ENCODE measurements at regions not wholly inside any gene's neighbourhood (a gene's known extent, or its start where the extent isn't known, plus 50 kb on each side); places are given as distances from the start of the nearest gene placed in this dataset.
"Not testable (repeated sequence)": the region's sequence is repeated elsewhere in the genome, so short reads cannot be mapped to it uniquely, and the experiment has no call there.

DNA sequence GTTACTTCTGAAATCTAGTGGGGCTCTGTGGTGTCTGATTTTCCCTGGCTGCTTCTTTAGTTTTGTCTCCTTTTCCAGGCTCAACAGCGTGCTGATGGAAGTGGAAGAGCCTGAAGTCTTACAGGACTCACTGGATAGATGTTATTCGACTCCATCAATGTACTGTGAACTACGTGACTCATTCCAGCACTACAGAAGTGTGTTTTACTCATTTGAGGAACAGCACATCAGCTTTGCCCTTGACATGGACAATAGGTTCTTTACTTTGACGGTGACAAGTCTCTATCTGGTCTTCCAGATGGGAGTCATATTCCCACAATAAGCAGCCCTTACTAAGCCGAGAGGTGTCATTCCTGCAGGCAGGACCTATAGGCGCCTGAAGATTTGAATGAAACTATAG, 51.1 kb downstream of the NBPF8 start:
- not testable (repeated sequence) for DNase-seq

DNA sequence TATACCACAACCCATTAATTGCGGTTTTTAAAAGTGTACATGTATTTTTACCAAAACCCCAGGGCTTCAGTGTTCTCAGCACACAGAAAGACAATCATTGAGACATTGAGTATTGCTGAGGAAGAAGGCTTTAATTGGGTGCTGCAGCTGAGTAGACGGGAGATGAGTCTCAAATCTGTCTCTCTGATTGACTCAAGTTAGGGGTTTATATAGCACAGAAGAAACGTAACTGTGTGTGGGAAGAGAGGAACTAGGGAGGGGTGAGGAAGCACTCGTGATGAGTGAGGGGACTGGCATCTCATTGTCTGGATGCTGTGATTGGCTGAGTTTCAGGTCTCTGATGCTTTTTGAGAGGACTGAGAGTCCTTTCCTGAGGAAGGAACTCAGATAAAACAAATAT, 62.8 kb downstream of the NBPF8 start:
- not testable (repeated sequence) for DNase-seq

DNA sequence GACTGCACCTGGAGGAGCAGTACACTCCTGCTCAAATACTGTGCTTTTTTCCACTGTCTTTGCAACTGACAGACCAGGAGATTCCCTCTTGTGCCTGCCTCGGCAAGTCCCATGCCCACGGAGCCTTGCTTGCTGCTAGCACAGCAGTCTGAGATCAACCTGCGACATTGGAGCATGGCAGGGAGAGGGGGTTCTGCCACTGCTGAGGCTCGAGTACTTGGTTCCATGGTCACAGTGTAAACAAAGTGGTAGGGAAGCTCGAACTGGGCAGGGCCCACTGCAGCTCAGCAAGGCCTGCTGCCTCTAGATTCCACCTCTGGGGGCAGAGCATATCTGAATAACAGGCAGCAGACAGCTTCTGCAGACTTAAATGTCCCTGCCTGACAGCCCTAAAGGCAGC, 63.6 kb downstream of the NBPF8 start:
- not testable (repeated sequence) for DNase-seq

DNA sequence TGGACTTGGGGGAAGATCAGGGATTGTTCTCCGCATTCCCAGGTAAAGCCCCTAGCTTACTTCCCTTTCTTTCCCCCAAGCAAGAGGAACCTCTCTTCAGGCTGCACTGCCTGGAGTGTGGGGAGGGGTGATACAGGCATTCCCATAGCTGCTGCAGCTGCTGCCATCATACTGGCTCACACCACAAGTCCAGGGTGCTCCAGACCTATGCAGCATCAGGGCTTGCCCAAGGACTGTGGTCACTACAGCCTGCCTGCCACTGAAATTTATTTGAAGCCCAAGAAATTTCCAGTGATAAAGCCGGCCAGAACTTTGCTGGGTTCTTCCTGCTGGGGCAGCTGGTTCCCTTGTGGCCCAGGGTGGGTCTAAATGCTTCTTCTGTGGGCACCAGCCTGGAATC, 72.7 kb downstream of the NBPF8 start:
- DNase-seq, result not testable (repeated sequence)

DNA sequence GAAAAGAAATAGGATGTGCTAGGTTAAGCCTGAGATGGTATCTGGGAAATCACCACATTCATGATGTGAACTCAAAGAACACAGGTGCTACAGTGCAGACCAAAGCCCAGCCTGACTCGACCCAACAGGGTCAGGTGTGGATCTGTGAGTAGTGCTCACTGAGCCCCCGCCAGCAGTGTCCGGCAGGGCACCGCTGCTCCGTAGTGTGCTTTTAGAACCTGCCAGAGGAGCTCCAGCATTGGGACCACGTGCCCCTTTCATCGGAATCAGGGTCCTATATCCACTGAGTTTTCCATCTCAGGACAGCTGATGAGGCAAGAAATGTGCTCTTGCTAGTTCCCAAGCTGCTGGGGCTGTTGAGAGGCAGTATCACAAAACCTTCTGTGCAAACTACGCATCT, 74.4 kb downstream of the NBPF8 start:
- DNase-seq, result not testable (repeated sequence)

DNA sequence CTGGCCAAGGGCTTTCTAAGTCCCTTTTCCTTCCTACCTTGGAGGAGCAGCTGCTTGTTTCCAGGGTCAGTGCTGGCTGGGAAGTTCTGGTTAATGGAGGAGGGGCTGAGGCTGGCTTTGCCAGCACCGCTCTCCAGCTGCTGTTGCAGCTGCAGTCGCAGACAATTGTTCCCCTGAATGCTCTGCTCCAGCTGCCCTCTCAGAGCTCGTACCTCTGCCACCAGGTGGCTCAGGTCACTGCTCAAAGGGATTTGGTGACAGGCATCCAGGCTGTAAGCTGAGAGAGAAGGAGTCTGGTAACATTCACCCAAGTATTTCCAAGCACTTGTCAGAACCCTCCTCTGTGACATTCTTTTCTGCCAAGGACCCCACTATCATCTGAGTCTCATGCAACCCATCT, 82.3 kb downstream of the NBPF8 start:
- not testable (repeated sequence) for DNase-seq

DNA sequence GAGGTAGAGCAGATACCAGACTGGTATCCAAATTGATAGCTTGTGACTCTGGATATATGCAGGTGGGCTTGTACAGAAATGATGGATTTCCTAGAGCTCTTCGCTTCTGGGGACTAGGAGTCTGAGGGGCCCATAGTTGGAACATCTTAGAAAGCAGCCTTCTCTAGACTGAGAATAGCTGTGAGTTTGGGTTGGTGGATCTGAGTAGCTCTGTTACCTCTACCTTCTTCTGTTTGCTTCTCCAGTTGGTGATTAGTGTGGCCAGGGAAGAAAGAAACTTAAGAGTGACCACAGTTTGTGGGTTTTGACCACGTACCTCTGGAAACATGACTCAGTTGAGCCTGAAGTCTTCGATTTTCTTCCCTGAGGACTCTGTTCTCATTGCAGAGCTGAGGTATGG, 88.4 kb downstream of the NBPF8 start:
- not testable (repeated sequence) for DNase-seq

DNA sequence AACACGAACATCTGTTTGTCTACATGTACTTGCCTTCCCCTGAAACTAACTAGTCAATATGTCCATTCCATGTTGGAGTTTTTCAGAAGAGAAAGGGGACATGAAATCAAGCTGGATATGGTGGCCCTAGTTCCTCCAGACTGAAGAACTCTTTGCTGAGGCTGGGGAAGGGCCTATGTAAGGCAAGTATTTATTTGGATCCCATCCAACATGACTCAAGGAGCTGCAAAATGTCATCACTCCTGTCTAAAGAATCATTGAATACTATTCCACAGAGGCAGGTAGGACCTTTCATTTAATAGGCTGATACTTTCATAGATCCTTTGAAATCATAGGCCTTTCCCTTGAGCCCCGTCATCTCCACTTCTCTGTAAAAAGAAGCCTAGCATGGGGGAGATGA, 91.5 kb downstream of the NBPF8 start:
- not testable (repeated sequence) for DNase-seq

DNA sequence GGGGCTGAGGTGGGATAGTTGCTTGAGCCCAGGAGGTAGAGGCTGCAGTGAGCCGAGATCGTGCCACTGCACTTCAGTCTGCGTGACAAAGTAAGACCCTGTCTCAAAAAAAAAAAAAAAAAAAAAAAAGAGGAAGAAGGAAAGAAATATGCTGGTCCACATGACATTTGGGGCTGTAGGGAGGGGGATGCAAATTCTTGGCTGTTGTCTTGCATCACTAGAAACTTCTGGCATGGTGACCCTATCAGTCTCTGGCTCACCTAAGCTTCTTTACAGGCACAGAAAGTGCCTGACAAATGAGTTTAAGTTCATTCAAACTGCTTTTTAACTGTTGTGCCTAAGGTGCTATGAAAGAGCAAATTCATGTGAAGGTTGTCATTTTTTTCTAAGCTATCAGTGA, 93.5 kb downstream of the NBPF8 start:
- not testable (repeated sequence) for DNase-seq

DNA sequence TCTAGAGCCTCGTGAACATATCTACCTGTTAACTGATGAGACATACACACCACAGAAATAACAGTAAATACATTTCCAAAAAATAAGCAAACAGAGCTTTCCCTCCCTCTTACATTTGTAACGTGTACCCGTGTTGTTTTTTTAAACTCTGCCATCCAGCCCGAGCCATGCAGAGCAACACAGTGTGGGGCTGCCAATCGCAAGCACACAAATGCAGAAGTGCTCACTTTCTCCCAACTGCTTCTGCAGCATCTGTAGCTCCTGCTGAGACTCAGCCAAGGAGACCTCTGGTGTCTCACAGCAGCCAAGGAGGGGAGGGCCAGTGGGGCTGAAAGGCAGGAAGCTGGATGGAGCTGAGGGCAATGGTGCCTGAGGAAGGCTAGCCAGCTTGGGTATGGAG, 94.4 kb downstream of the NBPF8 start:
- not testable (repeated sequence) for DNase-seq

DNA sequence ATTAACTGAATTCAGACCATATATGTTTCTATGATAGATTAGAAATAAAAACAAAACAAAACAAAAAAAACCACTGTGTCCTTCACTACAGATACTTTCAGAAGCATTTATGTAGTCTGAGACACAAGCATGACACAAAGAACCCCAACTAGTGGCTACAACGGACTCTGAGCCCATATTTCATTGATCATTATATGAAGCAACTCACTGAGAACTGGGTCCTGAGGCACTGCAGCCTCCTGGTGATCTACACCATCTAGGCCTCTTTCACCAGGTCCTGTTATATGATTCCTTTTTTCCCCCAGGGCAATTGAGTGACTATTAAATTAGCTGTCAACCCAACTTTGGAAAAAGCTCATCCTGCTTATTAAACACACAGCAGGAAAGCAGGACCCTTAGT, 98.3 kb downstream of the NBPF8 start:
- not testable (repeated sequence) for DNase-seq

DNA sequence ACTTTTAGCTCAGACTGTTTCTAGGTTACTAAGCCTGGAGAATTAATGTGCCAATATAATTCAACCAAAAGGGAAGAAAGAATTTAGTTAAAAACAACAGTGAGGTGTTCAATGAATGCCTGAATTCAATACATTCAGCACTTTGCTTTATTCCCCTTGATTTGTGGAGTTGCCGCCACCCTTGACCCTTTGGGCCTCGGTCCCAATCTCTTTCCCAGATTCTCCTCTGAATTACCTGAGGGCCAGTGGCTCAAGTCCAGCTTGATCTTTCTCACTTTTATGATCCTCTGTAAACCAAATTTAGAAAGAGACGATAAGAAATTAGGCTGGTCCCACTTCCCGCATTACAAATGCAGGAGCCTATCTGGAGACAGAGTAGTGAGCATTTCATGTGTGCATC, 98.7 kb downstream of the NBPF8 start:
- DNase-seq, result not testable (repeated sequence)

DNA sequence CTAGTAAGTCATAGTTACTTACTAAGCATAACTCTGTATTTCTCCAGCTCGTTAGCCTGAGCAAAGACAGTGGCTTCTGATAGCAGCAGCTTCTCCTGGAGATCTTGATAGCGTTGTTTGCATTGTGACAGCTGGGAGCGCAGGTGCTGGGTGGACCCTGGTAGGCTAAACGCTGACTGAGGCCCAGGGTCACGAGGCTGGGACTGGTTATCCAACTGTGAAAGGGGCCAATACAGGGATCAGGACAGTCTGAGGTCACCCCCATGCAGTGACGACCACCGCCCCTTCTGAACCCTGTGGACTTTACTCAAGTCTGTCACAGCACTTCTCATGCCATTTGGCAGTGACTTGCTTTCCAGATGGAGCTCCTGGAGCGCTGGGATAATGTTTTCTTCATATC, 104.4 kb downstream of the NBPF8 start:
- DNase-seq, result not testable (repeated sequence)

DNA sequence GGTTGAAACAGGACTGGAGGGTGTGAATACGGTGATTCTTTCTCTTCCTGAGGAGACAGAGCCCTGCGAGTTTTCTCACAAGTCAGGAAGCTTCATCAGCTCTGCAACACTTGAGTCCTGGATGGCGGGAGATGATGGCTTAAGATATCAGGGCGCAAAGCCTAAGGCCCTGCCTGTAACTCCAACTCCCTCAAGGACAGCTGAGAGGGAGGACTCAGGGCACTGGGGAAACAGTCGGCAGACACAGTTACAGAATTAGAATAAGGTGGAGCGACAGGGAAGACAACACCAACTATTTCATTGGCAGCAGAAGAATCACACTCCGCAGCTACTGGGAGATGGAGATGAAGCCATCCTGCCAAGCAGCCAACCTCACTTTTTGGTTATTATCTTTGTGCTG, 109.6 kb downstream of the NBPF8 start:
- DNase-seq, result not testable (repeated sequence)

DNA sequence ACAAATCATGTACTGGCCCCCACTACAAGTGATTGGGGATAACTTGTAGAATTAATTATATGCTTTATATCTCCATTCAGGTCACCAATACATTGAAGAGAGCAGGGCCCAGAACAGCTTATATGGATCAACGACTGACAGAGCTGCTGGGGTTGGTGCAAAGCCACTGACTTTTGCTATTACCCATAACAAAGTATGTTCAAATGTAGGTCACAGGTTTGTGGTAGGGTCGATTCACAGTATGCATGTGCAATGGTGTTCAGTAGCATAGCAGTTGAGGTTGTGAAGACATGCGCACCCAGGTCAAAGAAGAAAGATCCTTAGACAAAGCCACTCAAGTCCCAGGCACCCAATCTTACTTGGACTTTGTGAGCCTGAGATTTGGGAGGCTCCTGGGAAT, 110.6 kb downstream of the NBPF8 start:
- DNase-seq, result not testable (repeated sequence)

DNA sequence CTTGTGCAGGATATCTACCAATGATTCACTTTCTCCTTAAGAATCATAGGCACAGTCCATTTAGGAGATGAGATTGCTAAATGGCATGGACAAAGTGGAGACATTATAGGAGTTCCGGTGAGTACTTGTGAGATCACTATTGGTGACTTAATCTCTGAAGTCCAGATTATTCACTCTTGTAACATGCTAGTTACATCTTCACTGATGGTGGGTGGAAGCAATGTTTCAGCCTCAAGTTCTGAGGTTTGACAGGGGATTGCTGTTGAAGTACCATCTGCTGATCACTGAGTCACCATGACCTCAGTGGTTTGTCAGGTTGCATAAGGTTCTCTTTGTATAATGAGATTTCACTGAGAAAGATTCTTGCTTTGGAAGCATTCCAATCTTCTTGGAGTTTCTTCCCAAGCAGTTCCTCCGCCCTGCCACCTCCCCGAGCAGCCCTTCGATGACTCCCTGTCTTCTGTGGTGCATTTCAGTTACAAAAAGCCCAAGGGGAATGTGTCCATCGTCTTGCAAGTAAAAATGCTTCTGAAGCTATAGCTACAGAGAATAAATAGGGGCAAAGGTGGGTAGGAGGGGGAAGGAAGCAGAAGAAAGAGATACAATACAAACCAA, 114.7 kb downstream of the NBPF8 start:
- DNase-seq, result not testable (repeated sequence)

DNA sequence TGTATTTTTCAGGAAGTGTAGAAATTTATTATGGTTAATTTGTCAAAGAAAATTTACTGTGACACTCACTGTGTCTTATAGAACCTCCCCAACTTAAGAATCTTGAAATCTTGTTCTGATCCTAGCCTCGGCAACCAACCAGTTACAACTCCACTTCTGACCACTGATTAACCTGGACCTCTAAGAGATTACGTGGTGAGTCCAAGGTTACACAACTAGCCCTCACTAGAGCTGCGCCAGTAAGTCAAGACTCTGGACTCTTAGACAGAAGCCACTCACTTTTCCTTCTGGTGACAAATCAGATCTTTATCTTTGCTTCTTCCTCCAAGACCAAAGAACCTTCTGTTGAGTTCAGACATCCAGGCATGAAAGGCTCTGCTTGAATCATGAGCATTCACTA, 116.6 kb downstream of the NBPF8 start:
- not testable (repeated sequence) for DNase-seq

DNA sequence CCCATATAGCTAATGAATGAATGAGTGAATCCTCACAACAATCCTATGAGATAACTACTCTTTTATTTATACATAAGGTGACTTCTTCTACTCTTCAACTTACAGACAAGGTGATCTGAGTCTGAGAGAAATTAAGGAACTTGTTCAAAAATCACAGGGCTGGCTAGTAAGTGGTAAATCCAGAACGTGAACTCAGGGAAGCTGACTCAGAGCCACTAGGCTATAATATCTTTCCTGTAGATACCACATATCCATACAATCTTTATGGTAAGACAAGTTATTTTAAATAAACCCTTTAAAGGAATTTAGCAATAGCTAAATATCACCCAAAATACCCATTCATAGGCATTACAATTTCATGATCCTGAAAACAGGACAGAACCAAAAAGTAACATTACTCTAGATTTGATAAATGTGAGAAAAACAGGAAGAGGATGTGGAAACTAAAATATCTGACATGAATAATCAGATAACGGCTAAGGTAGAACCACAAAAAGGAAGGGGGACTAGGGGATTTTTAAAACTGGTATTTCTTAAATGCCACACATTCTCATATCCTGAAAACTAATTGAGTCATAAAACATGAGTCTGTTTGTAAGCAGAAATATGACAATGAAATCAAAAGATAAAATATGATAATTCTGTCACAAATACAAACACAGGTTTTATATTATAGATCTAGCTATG, 119.7 kb downstream of the NBPF8 start:
- not testable (repeated sequence) for DNase-seq

DNA sequence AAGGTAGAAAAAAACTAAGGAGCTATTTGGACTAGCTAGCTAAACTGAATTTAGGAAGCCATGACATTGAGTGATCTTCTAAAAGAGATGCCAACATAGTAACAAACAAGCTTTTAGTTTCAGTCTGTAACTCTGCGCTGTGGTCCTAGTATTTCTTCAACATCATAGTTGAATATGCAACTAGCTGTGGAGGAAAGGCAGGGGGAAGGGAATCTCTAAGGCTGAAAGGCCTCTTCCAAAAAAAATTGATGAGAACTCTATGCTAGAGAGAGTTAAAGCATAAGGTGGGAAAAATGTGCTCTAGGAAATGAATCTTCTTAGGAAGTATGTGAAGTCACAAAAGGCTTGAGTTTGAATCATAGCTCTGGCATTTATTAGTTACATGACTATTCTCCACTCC, 120.2 kb downstream of the NBPF8 start:
- DNase-seq, result peak in 1 of 3 donors; percentile 43

DNA sequence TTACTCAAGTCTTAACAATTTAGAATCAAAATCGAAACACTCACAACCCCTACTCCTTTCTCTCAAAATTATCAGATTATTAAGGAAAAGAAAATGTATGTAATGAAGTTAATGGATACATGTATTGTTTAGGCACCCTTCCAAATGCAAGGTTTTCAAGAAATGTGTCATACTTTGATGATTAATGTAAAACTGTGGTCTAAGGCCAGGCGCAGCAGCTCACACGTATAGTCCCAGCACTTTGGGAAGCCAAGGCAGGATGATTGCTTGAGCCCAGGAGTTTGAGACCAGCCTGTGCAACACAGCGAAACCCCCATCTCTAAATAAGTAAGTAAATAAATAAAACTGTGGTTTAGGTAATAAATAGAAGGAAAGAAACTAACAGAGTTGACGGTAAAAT, 126.6 kb downstream of the NBPF8 start:
- DNase-seq, result not testable (repeated sequence)

DNA sequence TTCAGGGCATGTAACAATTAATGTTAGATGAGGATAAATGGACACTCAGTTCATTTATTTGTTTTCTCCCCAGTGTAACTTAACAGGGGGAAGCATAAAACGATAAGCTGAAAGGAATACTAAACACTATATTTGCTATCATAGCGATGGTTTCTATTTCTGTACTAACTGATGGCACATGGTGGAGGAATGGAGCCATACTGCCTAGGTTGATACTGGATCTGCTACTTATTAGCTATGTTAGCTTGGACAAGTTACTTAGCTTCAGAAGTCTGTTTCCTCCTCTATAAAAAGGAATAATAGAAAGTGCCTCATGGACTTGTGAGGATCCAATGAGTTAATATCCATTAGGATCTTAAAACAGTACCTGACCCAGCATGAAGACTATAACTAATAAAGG, 127.5 kb downstream of the NBPF8 start:
- DNase-seq, result not testable (repeated sequence)

DNA sequence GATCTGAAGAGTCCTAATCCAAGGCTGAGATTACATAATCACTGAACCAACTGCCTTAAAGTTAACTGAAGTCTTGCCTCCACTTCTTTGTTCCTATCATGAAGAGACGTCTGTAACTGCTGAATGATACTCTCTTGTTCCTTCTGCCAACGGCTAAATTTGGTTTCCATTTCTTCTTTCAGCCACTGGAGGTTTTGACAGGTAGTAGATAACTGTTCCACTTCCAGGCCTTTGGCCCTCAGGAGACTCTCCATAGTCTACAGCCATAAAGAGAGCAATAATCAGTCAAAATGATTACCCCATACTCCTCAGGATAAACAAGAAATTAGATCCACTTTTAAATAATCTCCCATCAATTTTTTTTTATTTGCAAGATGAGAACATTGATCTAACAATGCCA, 128.1 kb downstream of the NBPF8 start:
- DNase-seq, result not testable (repeated sequence)

DNA sequence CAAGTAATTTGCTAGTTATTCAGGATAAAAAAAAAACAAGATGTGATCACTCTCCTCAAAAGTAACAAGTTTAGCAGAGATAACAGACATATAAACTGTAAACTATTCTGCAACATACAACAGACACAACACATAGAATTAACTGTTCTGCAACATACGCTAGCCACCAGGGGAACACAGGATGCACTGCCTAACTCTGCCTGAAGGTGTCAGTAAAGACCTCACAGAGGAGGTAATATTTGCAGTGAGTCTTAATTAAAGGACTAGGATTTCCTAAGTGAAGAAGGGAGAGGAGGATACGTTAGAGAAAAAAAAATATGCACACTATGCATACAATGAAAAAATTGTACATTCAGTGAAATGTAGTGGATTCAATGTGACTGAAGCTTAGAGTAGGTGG, 129.6 kb downstream of the NBPF8 start:
- not testable (repeated sequence) for DNase-seq

DNA sequence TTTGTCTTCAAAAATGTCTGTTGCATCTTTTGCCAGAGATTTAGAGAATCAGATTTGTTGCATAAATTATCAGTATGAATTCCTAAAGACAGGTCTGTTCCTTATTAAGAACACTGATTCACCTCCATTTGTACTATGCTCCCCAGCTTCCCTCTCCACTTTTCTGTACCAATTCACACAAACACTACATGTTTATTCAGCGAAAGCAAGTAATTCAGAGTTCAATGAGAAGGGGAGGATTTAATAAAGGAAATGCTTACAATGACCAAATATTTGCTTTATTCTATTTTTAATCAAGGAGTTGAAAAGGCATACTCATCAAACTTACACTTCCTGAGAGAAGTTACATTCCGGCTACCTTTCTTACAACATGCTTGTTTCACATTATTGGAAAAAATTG, 135.5 kb downstream of the NBPF8 start:
- DNase-seq, result not testable (repeated sequence)
